ENCODE measurements at regions not wholly inside any gene's neighbourhood (a gene's known extent, or its start where the extent isn't known, plus 50 kb on each side); places are given as distances from the start of the nearest gene placed in this dataset.

DNA sequence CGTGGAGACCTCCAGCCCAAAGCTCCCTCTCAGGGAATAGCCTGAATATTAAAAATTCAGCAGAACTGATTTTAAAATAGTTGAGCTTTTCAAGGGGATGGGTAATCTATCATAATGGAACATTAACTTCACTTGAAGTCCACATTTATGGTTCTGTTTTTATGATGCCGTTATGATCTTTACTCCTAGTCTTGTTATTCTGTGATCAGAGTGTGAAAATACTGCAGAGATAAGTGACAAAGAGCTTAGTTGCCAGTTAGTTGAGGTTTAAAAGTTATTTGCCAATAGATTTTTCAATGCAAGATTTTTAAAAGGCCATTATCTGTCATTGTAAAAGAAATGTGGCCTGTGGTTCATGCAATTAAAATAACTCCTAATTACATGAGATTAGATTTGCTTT lies 189.9 kb upstream of the RGMB start:
- DNase-seq (ENCODE audit: low read depth, low spot score) (no peak), ATAC-seq (no peak)
- no peaks in the 10 kb centered on the region for H3K9me3 ChIP-seq (ENCODE audit: control insufficient read depth, insufficient read depth, low read depth, low read length)
- TF ChIP-seq TCF7L2 (IDR thresholded peaks at IDR 0.05; ENCODE audit: low read depth, low read length) (no peak), SIN3A (IDR thresholded peaks at IDR 0.05; ENCODE audit: borderline replicate concordance, insufficient read depth, low read depth, low read length) (no peak), POLR2AphosphoS5 (IDR thresholded peaks at IDR 0.05; ENCODE audit: low read depth, low read length) (no peak)
- TF ChIP-seq, protein P1, sequence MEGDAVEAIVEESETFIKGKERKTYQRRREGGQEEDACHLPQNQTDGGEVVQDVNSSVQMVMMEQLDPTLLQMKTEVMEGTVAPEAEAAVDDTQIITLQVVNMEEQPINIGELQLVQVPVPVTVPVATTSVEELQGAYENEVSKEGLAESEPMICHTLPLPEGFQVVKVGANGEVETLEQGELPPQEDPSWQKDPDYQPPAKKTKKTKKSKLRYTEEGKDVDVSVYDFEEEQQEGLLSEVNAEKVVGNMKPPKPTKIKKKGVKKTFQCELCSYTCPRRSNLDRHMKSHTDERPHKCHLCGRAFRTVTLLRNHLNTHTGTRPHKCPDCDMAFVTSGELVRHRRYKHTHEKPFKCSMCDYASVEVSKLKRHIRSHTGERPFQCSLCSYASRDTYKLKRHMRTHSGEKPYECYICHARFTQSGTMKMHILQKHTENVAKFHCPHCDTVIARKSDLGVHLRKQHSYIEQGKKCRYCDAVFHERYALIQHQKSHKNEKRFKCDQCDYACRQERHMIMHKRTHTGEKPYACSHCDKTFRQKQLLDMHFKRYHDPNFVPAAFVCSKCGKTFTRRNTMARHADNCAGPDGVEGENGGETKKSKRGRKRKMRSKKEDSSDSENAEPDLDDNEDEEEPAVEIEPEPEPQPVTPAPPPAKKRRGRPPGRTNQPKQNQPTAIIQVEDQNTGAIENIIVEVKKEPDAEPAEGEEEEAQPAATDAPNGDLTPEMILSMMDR (IDR thresholded peaks at IDR 0.05) = no peak
- TF ChIP-seq, protein P2, sequence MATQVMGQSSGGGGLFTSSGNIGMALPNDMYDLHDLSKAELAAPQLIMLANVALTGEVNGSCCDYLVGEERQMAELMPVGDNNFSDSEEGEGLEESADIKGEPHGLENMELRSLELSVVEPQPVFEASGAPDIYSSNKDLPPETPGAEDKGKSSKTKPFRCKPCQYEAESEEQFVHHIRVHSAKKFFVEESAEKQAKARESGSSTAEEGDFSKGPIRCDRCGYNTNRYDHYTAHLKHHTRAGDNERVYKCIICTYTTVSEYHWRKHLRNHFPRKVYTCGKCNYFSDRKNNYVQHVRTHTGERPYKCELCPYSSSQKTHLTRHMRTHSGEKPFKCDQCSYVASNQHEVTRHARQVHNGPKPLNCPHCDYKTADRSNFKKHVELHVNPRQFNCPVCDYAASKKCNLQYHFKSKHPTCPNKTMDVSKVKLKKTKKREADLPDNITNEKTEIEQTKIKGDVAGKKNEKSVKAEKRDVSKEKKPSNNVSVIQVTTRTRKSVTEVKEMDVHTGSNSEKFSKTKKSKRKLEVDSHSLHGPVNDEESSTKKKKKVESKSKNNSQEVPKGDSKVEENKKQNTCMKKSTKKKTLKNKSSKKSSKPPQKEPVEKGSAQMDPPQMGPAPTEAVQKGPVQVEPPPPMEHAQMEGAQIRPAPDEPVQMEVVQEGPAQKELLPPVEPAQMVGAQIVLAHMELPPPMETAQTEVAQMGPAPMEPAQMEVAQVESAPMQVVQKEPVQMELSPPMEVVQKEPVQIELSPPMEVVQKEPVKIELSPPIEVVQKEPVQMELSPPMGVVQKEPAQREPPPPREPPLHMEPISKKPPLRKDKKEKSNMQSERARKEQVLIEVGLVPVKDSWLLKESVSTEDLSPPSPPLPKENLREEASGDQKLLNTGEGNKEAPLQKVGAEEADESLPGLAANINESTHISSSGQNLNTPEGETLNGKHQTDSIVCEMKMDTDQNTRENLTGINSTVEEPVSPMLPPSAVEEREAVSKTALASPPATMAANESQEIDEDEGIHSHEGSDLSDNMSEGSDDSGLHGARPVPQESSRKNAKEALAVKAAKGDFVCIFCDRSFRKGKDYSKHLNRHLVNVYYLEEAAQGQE (IDR thresholded peaks at IDR 0.05; ENCODE audit: insufficient read depth in 1 of 2, low read depth in 2 of 2, low read length in 1 of 2) = no peak
- intact Hi-C loops (cut with micrococcal nuclease; ENCODE audit: unreplicated experiment) (loop anchor here (5.0 kb wide), 1 partner anchor 184 kb away; no protein-coding TSS in a partner anchor), in situ Hi-C loops (cut with HindIII; ENCODE audit: low pct_unique_long_range_greater_than_20kb, low sequenced_read_pairs) (no loop called here)
- H3K4me1 ChIP-seq (ENCODE audit: control insufficient read depth, insufficient read depth, low read length) = no peaks in the 10 kb centered on the region
- ChIA-PET CTCF (no interaction called here), POLR2A (no interaction called here)
- no peak overlapping the region for H3K27ac ChIP-seq (ENCODE audit: low read length)
- no peaks in the 10 kb centered on the region for H3K27me3 ChIP-seq (ENCODE audit: control insufficient read depth, insufficient read depth, low read length)
- no peak overlapping the region for H3K4me3 ChIP-seq (ENCODE audit: low read depth in 2 of 2, low read length in 2 of 2)
- no peaks in the 10 kb centered on the region for H3K36me3 ChIP-seq (ENCODE audit: control insufficient read depth, insufficient read depth, low read length)
- no TSS peak for BruUV-seq (replicated peaks)

DNA sequence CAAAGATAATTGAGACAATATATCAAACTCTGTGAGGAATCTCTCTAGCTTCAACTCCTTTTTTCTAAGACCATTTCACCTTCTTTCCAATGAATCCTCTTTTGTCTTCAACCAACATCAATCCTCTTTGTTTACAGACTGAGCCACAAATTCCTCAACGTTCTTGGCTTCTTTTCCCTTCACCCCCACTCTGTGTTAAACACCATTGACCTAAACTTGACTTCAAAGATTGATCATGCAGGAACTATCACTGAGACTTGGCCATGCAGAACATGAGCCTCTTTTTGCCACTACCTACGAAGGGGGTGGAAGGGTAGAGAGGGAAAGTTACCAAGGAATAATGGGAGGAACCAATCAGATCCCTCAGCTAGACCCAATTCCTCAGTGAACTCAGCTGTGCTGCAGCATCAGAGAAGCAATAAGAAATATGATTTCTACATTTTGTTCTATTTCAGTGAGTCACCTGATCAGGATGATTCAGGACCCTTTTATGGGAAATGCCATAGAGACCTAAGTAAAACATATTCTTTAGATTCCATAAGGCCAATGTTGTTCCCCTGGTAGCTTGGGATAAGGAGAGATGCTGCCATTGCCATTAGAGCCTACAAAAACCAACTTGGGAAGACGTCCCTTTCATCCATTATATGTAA lies 187.7 kb upstream of the RGMB start:
- Histone ChIP-seq H3K27me3 (ENCODE audit: control insufficient read depth, insufficient read depth, low read length) (no peaks in the 10 kb centered on the region), H3K4me3 (ENCODE audit: low read depth in 2 of 2, low read length in 2 of 2) (no peak overlapping the region), H3K9me3 (ENCODE audit: control insufficient read depth, insufficient read depth, low read depth, low read length) (no peaks in the 10 kb centered on the region), H3K27ac (ENCODE audit: low read length) (no peak overlapping the region), H3K36me3 (ENCODE audit: control insufficient read depth, insufficient read depth, low read length) (no peaks in the 10 kb centered on the region), H3K4me1 (ENCODE audit: control insufficient read depth, insufficient read depth, low read length) (no peaks in the 10 kb centered on the region)
- TF ChIP-seq, protein P1 (IDR thresholded peaks at IDR 0.05) = no peak
- TF ChIP-seq SIN3A (IDR thresholded peaks at IDR 0.05; ENCODE audit: borderline replicate concordance, insufficient read depth, low read depth, low read length) (no peak), POLR2AphosphoS5 (IDR thresholded peaks at IDR 0.05; ENCODE audit: low read depth, low read length) (no peak), TCF7L2 (IDR thresholded peaks at IDR 0.05; ENCODE audit: low read depth, low read length) (no peak)
- TF ChIP-seq, protein P2 (IDR thresholded peaks at IDR 0.05; ENCODE audit: insufficient read depth in 1 of 2, low read depth in 2 of 2, low read length in 1 of 2) = no peak
- in situ Hi-C loops (cut with HindIII; ENCODE audit: low pct_unique_long_range_greater_than_20kb, low sequenced_read_pairs) = no loop called here
- no peak for DNase-seq (ENCODE audit: low read depth, low spot score)
- BruUV-seq (replicated peaks) = no TSS peak
- ATAC-seq = no peak
- POLR2A ChIA-PET = no interaction called here
- intact Hi-C loops (cut with micrococcal nuclease; ENCODE audit: unreplicated experiment) = no loop called here
- CTCF ChIA-PET = no interaction called here
